ENCODE measurements at regions not wholly inside any gene's neighbourhood (a gene's known extent, or its start where the extent isn't known, plus 50 kb on each side); places are given as distances from the start of the nearest gene placed in this dataset.
"Not testable (repeated sequence)": the region's sequence is repeated elsewhere in the genome, so short reads cannot be mapped to it uniquely, and the experiment has no call there.

DNA sequence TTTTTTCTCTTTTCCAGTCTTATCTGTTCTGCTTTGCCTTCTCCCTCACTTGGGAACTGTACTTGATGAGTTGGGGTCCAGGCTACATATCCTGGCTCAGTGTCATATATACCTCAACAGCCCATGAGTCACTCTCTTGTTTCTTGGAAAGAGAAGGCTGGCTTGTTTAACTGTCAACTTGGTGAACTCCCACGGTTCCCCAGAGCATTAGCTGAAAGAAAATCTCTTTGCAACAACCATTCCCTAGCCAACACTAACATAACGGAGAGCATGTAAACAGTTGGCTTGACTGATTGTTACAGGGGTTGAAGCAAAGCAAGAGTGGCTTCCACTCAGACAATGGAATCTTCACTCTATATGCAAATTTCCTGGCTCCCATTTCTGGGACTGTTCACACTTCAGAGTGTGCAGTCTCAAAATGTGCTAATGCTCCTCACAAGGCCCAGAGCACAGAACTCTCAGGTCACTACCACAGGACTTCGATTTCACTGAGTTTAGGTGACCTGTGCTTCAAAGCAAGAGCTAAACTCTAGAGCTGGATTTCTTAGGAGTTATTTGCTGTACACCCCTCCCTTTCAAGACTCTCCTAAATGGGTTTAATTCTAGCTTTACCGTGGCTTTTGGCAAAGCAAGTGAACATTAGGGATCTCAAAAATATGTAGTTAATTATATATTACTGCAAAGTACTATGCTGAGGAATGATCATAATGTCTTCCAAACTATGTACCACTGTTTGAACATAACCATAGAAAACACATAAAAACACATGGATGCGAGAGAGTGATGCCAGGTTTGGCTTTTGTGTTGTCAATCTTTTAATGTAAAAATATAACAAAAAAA is 609.8 kb downstream of the RFPL4B start:
- intact Hi-C loops (cut with DNase I) = no loop called here
- H3K9me3 ChIP-seq = no peaks in the 10 kb centered on the region
- H3K4me3 ChIP-seq = no peak overlapping the region
- DNase-seq (ENCODE audit: extremely low spot score) = no peak
- peaks cover 9 to 14% (median 13%) of the 10 kb centered on the region in 4 donors for H3K4me1 ChIP-seq
- no peaks in the 10 kb centered on the region for H3K36me3 ChIP-seq
- H3K27ac ChIP-seq (replicated peaks in 1 of 4) = no peak overlapping the region
- WGBS = 28% methylated on average over 5 of the region's 5 CpGs
- no peaks in the 10 kb centered on the region for H3K27me3 ChIP-seq
- TF ChIP-seq POLR2AphosphoS5 (IDR thresholded peaks at IDR 0.05) (peak in 1 of 2 donors; percentile 30), CTCF (IDR thresholded peaks at IDR 0.05) (no peak), EP300 (IDR thresholded peaks at IDR 0.05) (no peak)

DNA sequence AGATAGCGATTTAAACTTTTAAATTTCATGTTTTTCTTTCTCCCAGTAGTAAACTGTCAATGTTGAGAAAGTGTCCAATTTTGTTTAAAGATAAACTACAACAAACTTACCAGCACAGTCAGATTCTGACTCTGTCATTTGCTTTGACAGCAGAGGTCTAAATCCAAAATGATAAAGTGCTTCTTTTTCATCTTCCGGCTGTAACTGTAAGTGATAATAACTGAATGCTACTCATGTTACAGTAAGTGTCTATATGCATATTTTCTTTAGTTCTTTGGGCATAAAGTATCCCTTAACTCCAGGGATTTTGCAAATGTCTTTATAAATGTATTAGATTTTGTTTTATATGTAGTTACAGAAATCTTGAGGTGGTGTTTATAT is 610.4 kb downstream of the RFPL4B start:
- no peaks in the 10 kb centered on the region for H3K27me3 ChIP-seq
- TF ChIP-seq CTCF (IDR thresholded peaks at IDR 0.05) (no peak), POLR2AphosphoS5 (IDR thresholded peaks at IDR 0.05) (no peak)
- H3K27ac ChIP-seq (replicated peaks in 1 of 4) = no peak overlapping the region
- no peak overlapping the region for H3K4me3 ChIP-seq
- no peaks in the 10 kb centered on the region for H3K9me3 ChIP-seq
- DNase-seq (ENCODE audit: extremely low spot score) = no peak
- intact Hi-C loops (cut with DNase I) = no loop called here
- WGBS = 78% methylated on average over 2 of the region's 2 CpGs
- H3K36me3 ChIP-seq = no peaks in the 10 kb centered on the region
- peaks cover 9 to 14% (median 13%) of the 10 kb centered on the region in 4 donors for H3K4me1 ChIP-seq

DNA sequence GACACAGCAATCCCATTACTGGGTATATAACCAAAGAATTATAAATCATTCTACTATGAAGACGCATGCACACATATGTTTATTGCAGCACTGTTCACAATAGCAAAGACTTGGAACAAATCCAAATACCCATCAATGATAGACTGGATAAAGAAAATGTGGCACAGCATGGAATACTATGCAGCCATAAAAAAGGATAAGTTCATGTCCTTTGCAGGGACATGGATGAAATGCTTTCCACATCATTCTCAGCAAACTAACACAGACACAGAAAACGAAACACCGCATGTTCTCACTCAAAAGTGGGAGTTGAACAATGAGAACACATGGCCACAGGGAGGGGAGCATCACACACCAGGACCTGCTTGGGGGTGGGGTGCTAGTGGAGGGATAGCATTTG is 613.0 kb downstream of the RFPL4B start:
- peaks cover 9 to 14% (median 13%) of the 10 kb centered on the region in 4 donors for H3K4me1 ChIP-seq
- DNase-seq (ENCODE audit: extremely low spot score); H3K27ac ChIP-seq (replicated peaks in 1 of 4); H3K9me3 ChIP-seq; intact Hi-C loops (cut with DNase I); H3K4me3 ChIP-seq; H3K27me3 ChIP-seq; H3K36me3 ChIP-seq: not testable (repeated sequence)
- WGBS = 100% methylated on average over 3 of the region's 3 CpGs

DNA sequence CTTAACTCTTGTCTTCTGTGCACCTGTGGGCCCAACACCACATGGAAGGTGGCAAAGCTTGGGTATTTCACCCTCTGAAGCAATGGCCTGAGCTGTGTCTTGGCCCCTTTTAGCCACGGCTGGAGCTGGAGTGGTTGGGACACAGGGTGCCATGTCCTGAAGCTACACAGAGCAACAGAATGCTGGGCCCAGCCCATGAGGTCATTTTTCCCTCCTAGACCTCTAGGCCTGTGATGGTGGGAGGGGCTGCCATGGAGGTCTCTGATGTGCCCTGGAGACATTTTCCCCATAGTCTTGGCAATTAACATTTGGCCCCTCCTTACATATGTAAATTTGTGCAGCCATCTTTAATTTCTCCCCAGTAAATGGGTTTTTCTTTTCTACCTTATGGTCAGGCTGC is 620.8 kb downstream of the RFPL4B start:
- 100% methylated on average over 1 of the region's 1 CpG for WGBS

DNA sequence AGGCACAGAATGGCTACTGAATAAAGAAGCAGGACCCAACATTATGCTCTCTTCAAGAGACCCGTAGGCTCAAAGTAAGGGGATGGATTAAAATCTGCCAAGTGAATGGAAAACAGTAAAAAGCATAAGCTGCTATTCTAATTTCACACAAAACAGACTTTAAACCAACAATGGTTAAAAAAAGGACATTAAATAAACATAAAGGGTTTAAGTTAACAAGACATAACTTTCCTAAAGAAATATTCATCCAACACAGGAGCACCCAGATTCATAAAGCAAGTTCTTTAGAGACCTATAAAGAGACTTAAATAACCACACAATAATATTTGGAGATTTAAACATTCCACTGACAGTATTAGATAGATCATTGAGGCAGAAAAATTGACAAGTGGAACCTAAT is 624.5 kb downstream of the RFPL4B start:
- H3K4me3 ChIP-seq = no peak overlapping the region
- peaks cover 0 to 4% (median 0%) of the 10 kb centered on the region in 4 donors for H3K9me3 ChIP-seq
- no peaks in the 10 kb centered on the region for H3K36me3 ChIP-seq
- H3K27ac ChIP-seq (replicated peaks in 1 of 4) = no peak overlapping the region
- 90% methylated on average over 1 of the region's 1 CpG for WGBS
- intact Hi-C loops (cut with DNase I) = no loop called here
- H3K4me1 ChIP-seq = no peaks in the 10 kb centered on the region
- no peaks in the 10 kb centered on the region for H3K27me3 ChIP-seq
- no peak for DNase-seq (ENCODE audit: extremely low spot score)
- no peak for TF ChIP-seq POLR2A (IDR thresholded peaks at IDR 0.05; ENCODE audit: low read depth)
- TF ChIP-seq POLR2AphosphoS5 (IDR thresholded peaks at IDR 0.05) = no peak
- TF ChIP-seq CTCF (IDR thresholded peaks at IDR 0.05) = no peak

More for the DNA sequence above, 620.8 kb downstream of the RFPL4B start:
- no peak overlapping the region for H3K4me3 ChIP-seq
- H3K27me3 ChIP-seq = no peaks in the 10 kb centered on the region
- DNase-seq (ENCODE audit: extremely low spot score) = no peak
- no peaks in the 10 kb centered on the region for H3K4me1 ChIP-seq
- H3K27ac ChIP-seq (replicated peaks in 1 of 4) = no peak overlapping the region
- no peaks in the 10 kb centered on the region for H3K36me3 ChIP-seq
- no peak for TF ChIP-seq POLR2AphosphoS5 (IDR thresholded peaks at IDR 0.05)
- no peak for TF ChIP-seq CTCF (IDR thresholded peaks at IDR 0.05)
- no peak for TF ChIP-seq EP300 (IDR thresholded peaks at IDR 0.05)
- TF ChIP-seq POLR2A (IDR thresholded peaks at IDR 0.05; ENCODE audit: low read depth) = no peak
- H3K9me3 ChIP-seq = peaks cover 0 to 4% (median 0%) of the 10 kb centered on the region in 4 donors
- intact Hi-C loops (cut with DNase I) = no loop called here

GRCh38 chr6:112974931-112975330 is 627.8 kb downstream of the RFPL4B start:
- intact Hi-C loops (cut with DNase I) = not testable (repeated sequence)

DNA sequence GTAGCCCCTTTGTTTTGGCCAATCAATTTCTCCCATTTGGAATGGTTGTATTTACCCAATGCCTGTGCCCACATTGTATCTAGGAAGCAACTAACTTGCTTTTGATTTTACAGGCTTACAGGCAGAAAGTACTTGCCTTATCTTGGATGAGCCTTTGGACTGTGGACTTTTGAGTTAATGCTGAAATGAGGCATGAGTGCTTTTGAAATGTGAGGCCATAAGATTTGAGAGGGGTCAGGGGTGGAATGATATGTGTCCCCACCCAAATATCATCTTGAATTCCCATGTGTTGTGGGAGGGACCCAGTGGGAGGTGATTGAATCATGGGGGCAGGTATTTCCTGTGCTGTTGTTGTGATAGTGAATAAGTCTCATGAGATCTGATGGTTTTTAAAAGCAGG is 629.4 kb downstream of the RFPL4B start:
- DNase-seq (ENCODE audit: extremely low spot score); H3K4me1 ChIP-seq; H3K9me3 ChIP-seq; H3K27me3 ChIP-seq; intact Hi-C loops (cut with DNase I); H3K4me3 ChIP-seq; H3K27ac ChIP-seq (replicated peaks in 1 of 4); H3K36me3 ChIP-seq: not testable (repeated sequence)

More at GRCh38 chr6:112974931-112975330, 627.8 kb downstream of the RFPL4B start:
- not testable (repeated sequence) for H3K27me3 ChIP-seq; DNase-seq (ENCODE audit: extremely low spot score); H3K4me3 ChIP-seq; H3K4me1 ChIP-seq; H3K36me3 ChIP-seq; H3K9me3 ChIP-seq; H3K27ac ChIP-seq (replicated peaks in 1 of 4)
- 95% methylated on average over 4 of the region's 4 CpGs for WGBS
